GM21515 (cell line): ENCODE measurements at regions not wholly inside any gene's neighbourhood (a gene's known extent, or its start where the extent isn't known, plus 50 kb on each side); places are given as distances from the start of the nearest gene placed in this dataset.

Experiments
- ATAC-seq: cut with Tn5 transposase; IDR thresholded peaks from one replicate; pipeline ENCODE4 v1.9.1; 2021; ENCODE audit not compliant: unreplicated experiment

DNA sequence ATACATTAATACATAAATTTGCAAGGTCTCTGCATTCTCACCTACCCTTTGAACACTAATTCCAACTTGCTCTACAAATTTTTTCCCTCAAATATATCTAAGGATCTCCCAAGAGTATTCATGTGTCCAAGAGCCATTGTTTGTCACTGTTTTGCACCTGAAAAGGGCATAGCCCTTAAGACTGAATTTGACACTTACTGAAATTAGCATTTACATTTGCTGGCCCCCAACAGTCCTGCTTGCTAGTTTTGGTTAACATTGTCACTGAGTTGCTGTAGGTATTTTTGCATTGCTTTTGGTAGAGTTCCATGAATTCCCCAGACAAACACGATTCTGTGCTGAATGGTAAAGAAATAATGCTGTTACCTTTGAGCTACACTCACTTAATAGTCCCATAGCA, 57.3 kb downstream of the KCNA4 start:
- no peak for ATAC-seq

DNA sequence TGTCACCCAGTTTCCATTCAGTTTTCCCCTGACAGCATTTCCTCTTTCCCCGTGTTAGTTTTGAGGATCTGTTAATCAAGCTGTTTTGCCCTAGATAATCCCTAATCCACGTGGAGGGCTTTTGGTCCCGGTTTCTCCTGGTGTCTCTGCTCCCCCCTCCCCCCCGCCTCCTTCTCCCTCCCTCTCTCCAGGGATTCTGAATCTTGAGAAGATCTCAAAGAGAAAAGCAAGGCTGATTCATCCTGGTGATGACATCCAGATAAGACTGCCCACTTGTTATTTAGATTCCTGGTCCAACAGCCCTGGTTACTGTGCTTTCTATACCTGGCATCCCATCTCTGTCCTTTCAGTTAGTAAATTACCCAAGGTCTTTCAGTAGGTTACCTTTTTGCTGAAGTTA, 59.4 kb downstream of the KCNA4 start:
- ATAC-seq = no peak

DNA sequence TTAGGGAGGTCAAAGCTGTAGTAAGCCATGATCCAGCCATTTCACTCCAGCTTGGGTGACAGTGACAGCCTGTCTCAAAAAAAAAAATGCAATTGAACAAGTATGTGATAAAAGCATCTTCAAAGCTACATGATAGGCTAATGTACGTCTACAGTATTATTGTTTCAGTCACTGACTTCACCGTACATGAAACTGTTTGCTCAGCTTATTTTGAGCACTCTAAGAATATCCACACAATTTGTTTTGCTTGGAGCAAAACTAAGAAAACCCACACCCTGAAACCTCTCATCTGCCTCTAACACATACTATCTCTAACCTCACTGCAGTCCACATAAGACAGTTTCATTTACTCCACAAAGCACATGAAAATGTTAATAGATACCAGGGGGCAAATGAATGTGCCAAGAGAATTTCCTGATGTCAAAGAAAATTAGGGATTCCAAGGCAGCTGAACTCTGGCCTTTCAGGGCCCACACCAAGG, 60.7 kb downstream of the KCNA4 start:
- no peak for ATAC-seq

DNA sequence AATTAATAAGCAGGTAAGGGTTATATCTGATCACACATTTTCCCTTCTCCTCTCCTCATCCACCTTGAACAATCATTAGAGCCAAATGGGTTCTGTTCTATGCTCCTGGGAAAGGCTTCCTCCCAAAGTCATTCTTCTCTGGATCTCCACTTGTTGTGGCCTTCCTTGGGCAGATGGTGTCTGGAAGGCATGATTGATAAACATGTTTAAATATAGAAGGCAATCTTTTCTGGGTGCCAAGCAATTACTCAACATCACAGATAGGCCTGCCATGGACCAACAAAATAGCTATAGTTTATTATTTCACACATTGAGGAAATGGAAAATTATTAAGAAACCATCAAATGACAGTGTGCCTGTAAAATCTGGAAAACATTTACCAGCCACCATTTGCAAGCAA, 73.5 kb downstream of the KCNA4 start:
- ATAC-seq = no peak

DNA sequence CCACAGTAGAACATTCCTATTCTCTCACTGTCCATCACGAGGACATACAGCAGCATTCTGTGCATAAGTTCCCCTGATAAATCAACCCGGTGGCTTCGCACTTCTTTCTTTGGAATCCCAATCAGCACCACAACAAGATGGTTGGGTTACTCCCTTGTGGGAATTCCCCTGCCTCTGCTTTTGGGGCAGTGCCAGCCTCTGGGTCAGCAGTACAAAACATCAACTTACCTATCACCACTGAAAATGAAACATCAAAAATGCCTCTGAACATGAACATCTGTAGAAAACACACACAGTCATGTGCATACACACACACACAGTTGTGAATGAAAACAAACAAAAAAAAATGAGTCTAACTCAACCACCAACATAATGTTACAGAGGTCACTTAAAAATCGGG, 79.3 kb downstream of the KCNA4 start:
- ATAC-seq = no peak

DNA sequence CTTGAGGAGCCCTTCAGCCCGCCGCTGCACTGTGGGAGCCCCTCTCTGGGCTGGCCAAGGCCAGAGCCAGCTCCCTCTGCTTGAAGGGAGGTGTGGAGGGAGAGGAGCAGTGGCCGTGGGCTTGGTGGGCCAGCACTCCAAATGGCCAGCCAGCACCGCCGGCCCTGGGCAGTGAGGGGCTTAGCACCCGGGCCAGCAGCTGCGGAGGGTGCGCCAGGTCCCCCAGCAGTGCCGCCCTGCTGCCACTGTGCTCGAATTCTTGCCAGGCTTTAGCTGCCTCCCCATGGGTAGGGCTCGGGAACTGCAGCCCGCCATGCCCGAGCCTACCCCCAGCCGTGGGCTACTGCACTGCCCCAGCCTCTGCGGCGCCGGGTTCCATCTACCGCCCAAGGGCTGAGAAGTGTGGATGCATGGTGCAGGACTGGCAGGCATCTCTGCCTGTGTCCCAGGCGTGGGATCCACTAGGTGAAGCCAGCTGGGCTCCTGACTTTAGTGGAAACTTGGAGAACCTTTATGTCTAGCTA, 82.7 kb downstream of the KCNA4 start:
- ATAC-seq = no peak

DNA sequence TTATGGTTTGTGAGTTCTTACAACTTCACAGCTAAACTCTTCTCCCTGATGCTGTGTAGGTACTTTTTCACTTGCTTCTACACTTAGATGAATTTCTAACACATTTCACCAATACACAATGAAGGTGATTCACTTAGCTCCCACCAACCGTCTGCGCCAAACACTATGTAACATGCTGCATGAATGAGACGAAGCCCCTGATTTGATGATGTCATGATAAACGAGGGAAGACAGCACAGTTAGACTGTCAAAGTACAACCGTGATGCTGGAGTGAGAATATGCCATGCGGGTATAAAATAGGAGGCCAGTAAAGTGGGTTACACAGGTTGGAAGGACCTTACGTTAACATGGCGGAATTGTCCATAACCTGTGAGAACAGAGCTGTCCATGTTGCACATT, 100.8 kb downstream of the KCNA4 start:
- ATAC-seq = no peak

DNA sequence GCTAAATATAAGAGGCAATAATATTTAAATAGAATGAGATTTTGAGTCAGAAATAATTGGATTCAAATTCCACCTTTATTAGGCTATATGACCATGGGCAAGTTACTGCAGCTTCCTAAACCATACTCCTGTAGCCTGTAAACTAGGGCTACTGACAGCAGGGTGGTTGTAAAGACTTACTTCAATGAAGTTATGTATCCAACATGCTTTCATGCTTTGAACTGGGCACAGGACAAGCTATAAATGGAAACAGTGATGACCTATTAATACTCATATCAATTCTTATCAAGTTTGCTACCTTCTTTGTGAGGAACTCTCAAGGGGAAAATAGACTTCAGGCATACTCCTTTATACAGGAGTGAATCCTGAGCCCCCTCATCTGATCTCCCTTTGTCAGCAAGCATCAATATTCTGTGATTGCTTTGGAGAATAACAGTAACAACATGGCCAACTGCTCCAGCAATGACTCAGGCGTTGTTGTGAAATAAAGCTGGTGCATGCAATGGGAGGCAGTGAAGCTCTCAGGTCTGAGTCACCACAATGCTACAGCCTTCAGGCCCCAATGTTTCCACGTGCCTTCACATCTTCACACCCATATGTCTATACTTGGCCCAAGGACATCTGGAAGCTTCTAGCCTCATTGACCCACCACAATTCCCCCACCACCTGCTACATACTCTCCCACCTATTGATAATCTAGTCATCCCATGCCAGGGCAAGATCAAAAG, 102.5 kb downstream of the KCNA4 start:
- ATAC-seq = no peak

DNA sequence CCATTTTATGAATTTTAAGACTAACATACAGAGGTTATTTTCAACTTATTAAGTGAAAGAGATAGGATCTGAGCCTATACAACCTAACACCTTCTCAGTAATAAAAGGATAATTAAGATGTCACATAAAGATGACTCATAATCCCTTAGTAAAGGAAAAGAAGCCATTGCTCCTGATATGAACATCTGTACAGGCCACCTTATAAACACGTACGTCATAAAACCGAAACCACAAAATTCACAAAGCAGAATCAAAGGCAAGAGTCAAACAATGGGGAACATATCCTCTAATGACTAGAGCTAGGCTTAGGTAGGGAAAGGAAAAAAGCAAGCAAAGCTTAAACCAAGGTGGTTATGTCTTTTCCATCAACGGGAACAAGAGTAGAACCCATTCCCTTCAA, 103.5 kb downstream of the KCNA4 start:
- no peak for ATAC-seq

DNA sequence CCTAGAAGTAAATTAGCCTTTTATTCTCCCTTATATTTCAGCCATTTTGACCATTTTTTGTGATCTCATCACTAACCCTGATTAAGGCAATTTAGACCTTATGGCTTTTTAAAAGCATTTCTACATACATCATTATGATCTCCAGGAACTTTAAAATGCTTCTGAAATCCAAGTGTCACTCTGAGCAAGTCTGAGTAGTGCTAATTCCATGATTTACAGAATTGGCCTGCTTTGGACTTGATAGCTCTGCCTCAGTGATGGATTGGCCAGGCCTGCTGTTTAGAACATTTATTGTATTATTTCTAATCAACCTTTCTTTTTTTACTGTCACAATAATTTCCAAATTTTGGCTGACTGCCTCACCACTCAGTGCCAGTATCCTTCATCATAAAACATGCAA, 116.4 kb downstream of the KCNA4 start:
- no peak for ATAC-seq

DNA sequence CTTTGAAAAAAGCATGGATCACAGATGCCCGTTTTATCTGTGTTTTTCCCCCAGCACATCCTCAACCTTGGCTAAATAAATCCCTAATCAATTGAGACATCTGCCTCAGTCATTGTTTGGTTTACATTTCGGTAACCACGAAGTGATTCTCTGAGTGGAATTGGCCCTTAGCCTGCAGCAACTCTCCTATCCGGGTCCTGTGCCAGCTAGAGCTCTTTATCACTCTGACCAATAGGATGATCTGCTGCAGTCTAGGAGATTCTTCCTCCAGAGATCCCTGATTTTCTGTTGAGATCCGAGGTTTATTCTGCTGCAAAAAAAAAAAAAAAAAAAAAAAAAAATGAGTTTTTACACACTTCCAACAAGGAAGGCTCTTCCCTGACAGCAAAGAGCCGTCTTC, 137.3 kb downstream of the KCNA4 start:
- no peak for ATAC-seq

DNA sequence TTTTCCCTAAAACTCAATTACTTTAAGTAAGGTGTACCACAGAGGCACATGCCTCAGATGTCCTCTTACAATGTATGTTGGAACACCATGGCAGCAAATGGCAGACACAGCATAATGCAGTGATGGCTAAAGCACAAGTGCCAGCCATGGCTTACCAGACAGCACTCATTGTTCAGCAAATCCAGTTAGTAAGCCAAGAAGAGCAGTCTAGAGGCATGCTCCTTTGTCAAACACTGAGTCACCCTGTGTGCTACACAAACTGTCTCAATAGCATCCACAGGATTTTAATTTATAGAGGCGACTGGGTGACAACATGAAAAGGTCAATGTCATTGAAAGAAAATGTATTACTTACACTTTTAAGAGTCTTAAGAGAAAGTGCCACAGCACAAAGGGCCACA, 140.6 kb downstream of the KCNA4 start:
- ATAC-seq = no peak

DNA sequence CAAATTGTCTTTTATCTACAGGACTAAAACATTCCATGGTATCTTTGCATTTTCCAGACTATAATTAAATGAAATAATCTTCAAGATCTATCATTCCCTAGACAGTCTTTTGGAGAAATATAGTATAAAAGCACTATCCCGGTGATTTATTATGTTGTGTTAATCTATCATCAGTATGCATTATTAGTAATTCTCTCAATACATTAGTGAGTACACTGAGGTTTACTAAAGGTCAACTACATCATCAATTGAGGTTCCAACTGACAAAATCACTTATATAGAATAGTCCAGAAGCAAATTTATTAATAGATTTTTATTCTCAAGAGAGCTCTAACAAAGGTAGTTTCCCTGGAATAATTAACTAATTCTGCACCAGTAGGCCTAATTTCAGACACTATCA, 169.6 kb downstream of the KCNA4 start:
- no peak for ATAC-seq

DNA sequence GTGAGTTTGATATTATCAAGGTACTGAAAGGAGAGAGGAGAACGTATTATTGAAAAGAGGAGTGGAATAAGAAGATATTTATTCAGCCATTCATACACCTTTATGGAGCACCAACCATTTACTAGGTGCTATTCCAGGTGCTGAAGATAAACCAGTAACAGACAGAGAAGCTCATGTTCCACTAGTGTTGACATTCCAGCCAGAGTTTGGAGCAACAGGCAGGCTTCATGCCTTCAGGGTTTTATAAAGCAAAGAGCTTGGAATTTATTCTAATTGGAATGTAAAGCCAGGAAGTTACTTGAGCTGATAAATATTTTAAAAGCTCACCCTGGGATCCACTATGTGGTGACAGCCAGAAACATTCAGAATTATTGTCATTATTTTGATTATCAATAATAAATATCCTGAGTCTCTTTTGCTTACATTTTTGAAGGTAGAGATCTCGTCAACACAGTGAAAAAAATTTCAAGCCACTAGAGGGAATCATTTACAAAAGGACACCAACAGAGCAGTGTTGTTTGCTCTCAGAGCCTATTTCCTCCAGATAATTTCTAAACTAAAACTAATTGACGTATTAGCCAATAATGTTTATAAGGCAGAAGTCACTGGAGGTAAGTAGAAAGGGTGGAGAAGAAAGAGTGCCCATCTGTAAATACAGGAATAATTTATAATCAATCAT, 172.0 kb downstream of the KCNA4 start:
- no peak for ATAC-seq

DNA sequence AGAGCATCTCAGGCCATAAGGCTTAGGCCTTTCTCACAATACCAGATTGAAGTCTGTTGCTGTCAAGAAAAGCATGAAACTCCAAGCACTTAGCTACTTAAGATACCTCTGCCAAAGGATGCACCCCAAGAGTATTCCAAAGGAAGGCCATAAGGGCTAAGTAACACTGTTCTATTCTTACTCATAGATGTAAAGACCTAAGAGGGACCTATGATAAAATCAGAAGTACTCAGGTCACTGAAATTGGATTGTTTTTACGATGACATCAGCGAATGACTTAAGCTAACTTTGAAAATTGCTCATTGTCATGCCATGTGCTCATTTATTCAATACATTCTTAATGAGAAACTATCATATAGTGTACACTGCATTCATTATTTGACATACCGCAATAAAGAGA, 172.8 kb downstream of the KCNA4 start:
- no peak for ATAC-seq

DNA sequence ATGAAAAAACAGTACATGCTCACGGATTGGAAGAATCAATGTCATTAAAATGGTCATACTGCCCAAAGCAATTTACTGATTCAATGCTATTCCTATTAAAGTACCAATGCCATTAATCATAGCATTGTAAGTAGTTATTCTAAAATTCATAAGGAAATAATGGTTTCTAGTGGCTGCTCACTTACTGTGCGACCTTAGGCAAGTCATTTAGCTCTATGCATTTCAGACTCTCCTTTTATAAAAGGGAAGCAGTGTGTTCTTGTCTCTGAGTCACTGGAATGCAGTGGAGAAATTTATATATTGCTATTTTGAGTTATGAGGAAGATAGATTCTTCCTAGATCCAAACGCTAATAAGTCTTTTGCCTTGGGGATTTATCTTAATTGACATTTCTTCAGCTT, 174.8 kb downstream of the KCNA4 start:
- no peak for ATAC-seq

DNA sequence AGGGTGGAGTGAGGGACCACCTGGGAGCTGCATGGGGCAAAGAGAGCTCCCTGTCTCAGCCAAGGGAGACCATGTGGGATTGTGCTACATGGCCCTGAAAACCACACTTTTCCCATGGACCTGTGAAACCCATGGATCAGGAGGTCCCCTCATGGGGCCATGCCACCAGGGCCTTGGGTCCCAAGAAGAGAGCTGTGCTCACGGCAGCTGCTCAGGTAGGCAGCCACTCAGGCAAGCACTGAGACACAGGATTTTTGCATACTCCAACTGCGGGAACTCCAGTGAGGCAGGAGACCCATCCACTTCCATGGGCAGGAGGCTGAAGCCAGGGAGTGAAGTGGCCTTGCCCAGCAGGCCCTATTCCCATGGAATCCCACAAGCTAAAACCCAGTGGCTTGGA, 190.0 kb downstream of the KCNA4 start:
- ATAC-seq = no peak

DNA sequence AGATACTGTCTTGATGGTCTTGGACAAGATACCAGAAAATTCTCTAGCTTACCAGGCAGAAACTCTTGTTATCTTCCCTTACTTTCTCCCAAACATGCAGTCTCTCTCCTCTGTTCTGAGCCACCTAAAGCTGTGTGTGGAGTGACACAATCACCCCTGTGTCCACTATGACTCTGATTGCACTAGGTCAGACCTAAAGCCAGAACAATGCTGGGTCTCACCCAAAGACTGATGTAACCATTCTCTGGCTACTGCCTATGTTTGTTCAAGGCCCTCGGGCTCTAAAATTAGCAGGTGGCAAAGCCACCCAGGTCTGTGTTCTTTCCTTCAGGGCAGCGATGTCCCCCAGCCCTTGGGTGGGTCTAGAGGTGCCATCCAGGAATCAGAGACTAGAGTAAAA, 200.5 kb downstream of the KCNA4 start:
- ATAC-seq = no peak

DNA sequence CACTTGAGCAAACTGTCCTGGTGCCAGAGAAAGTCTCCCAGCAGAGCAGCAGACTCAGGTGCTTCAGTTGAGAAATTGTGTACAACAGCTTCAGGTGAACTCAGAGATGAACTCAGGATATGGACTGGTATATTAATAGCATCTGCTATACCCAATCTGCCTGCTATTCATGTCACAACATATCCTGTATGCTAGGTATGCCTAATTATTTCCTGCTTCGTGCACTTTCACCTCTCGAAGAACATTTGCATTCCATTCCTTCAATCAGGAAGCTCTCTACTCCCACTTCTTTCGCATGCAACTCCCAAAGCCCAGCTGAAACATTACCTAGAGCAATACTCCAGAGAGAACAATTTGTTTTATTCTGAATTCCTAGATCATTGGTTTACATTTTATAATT, 207.7 kb downstream of the KCNA4 start:
- ATAC-seq = no peak

DNA sequence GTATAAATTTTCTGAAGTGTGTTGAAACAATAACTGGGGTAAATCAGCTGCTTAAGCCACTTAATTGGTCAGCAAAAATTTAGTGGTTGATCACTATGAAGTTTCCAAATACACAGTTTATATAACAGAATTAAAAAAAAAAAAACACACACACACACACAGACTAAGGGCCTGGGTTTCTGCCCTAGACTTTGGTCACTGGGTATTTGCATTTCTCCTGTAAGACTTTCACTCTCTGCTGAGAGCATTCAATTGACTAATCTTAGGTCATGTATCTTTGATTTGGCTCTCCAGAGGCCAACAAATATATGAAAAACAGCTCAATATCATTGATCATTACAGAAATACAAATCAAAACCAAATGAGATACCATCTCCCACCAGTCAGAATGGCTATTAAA, 214.3 kb downstream of the KCNA4 start:
- no peak for ATAC-seq

DNA sequence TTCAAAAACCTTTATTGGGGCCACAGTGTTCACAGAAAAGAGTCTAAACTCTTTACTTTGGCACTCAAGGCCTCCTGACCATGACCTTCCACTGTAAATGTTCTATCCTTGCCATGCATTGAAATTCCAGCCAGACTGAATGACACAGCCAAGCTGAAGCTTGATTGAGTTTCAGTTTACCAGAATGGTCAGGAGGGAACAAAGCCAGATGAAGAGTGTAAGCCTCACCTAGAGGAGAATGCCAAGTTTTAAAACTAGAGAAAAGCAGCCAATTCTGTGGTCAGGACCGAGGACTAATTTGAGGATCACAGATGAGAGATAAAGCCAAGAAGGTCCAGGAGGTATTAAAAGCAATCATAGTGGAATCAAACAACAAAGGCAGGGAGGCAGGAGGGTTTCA, 215.3 kb downstream of the KCNA4 start:
- ATAC-seq = no peak

DNA sequence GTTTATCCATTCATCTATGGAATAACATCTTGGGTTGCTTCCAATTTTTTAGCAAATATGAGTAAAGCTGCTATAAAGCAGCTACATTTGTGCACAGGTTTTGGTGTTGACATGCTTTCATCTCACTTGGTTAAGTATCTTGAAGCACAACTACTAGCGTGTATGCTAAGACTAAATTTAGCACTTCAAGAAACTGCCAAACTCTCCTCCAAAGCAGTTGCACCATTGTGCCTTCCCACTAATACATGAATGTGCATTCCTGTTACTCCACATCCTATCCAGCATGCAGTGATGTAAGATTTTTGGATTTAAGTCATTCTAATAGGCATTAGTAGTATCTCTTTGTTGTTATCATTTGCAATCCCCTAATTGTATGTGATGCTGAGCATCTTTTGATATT, 230.7 kb downstream of the KCNA4 start:
- no peak for ATAC-seq

DNA sequence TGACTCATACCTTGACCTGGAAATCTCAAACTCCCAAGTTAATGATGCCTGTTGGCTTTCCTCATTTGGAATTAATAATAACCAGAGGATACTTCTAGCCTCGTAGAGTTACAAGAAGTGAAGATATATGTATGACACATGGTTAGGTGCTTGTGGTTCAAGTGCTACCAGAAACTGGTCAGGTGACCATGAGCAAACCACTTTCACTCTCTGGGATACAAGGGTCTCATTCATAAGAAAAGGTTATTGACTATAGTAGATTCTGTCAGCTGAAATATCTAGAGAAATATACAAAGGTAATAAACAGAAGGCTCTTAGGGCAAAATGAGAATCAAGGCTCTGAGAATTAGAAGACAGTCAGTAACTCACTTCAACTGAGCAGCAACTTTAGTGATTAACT, 233.3 kb downstream of the KCNA4 start:
- no peak for ATAC-seq
